Rectal smooth muscle tissue (tissue), 1 donor: ENCODE measurements at regions not wholly inside any gene's neighbourhood (a gene's known extent, or its start where the extent isn't known, plus 50 kb on each side); places are given as distances from the start of the nearest gene placed in this dataset.

Experiments used
- H3K27ac ChIP-seq: one replicate; pipeline ENCODE4 v1.7.0; 2013; ENCODE audit warnings: low read depth, low read length, inconsistent platforms
- H3K27me3 ChIP-seq: one replicate; pipeline ENCODE4 v1.7.0; 2013; ENCODE audit warnings: low read length; ENCODE audit not compliant: control insufficient read depth, insufficient read depth
- H3K36me3 ChIP-seq: one replicate; pipeline ENCODE4 v1.7.0; 2013; ENCODE audit warnings: low read length; ENCODE audit not compliant: control insufficient read depth, insufficient read depth
- H3K4me1 ChIP-seq: one replicate; pipeline ENCODE4 v1.7.0; 2013; ENCODE audit warnings: low read length; ENCODE audit not compliant: control insufficient read depth, insufficient read depth
- H3K4me3 ChIP-seq: one replicate; pipeline ENCODE4 v1.7.0; 2013; ENCODE audit warnings: low read length
- H3K9ac ChIP-seq: one replicate; pipeline ENCODE4 v1.7.0; 2013; ENCODE audit warnings: low read length

- Histone ChIP-seq H3K4me1 (no peaks in the 10 kb centered on the region), H3K36me3 (no peaks in the 10 kb centered on the region), H3K27me3 (no peaks in the 10 kb centered on the region), H3K9ac (no peak overlapping the region), H3K27ac (no peak overlapping the region), H3K4me3 (no peak overlapping the region)
Measured at GRCh38 chr3:182375916-182376315, 417.4 kb upstream of the ATP11B start.

GRCh38 chr3:182382112-182382857 is 411.0 kb upstream of the ATP11B start:
- no peak overlapping the region for H3K9ac ChIP-seq
- no peak overlapping the region for H3K4me3 ChIP-seq
- H3K36me3 ChIP-seq, result no peaks in the 10 kb centered on the region
- H3K27me3 ChIP-seq, result no peaks in the 10 kb centered on the region
- no peaks in the 10 kb centered on the region for H3K4me1 ChIP-seq
- H3K27ac ChIP-seq, result no peak overlapping the region

GRCh38 chr3:182384221-182384620 is 409.1 kb upstream of the ATP11B start:
- H3K27ac ChIP-seq, result no peak overlapping the region
- H3K9ac ChIP-seq, result no peak overlapping the region
- H3K4me3 ChIP-seq, result no peak overlapping the region
- no peaks in the 10 kb centered on the region for H3K36me3 ChIP-seq
- no peaks in the 10 kb centered on the region for H3K27me3 ChIP-seq
- no peaks in the 10 kb centered on the region for H3K4me1 ChIP-seq

- Histone ChIP-seq H3K36me3 (no peaks in the 10 kb centered on the region), H3K4me3 (no peak overlapping the region), H3K27me3 (no peaks in the 10 kb centered on the region), H3K27ac (no peak overlapping the region), H3K9ac (no peak overlapping the region), H3K4me1 (no peaks in the 10 kb centered on the region)
Measured at GRCh38 chr3:182385356-182385755, 407.9 kb upstream of the ATP11B start.

- H3K4me3 ChIP-seq, result no peak overlapping the region
- no peaks in the 10 kb centered on the region for H3K4me1 ChIP-seq
- no peaks in the 10 kb centered on the region for H3K36me3 ChIP-seq
- H3K9ac ChIP-seq, result no peak overlapping the region
- H3K27me3 ChIP-seq, result no peaks in the 10 kb centered on the region
- H3K27ac ChIP-seq, result no peak overlapping the region
Measured at GRCh38 chr3:182388506-182388905, 404.8 kb upstream of the ATP11B start.

GRCh38 chr3:182389071-182389815 is 404.1 kb upstream of the ATP11B start:
- H3K4me3 ChIP-seq, result no peak overlapping the region
- no peak overlapping the region for H3K9ac ChIP-seq
- no peak overlapping the region for H3K27ac ChIP-seq
- no peaks in the 10 kb centered on the region for H3K36me3 ChIP-seq
- no peaks in the 10 kb centered on the region for H3K27me3 ChIP-seq
- no peaks in the 10 kb centered on the region for H3K4me1 ChIP-seq

GRCh38 chr3:182390421-182390820 is 402.9 kb upstream of the ATP11B start:
- no peaks in the 10 kb centered on the region for H3K27me3 ChIP-seq
- H3K4me3 ChIP-seq, result no peak overlapping the region
- H3K36me3 ChIP-seq, result no peaks in the 10 kb centered on the region
- no peak overlapping the region for H3K9ac ChIP-seq
- H3K27ac ChIP-seq, result no peak overlapping the region
- no peaks in the 10 kb centered on the region for H3K4me1 ChIP-seq

- Histone ChIP-seq H3K27ac (no peak overlapping the region), H3K36me3 (no peaks in the 10 kb centered on the region)
Measured at GRCh38 chr3:182392182-182392937, 400.9 kb upstream of the ATP11B start.

GRCh38 chr3:182393151-182393550 is 400.2 kb upstream of the ATP11B start:
- H3K4me1 ChIP-seq, result no peaks in the 10 kb centered on the region
- no peaks in the 10 kb centered on the region for H3K36me3 ChIP-seq
- no peaks in the 10 kb centered on the region for H3K27me3 ChIP-seq
- no peak overlapping the region for H3K9ac ChIP-seq
- H3K27ac ChIP-seq, result no peak overlapping the region
- H3K4me3 ChIP-seq, result no peak overlapping the region

More at GRCh38 chr3:182392182-182392937, 400.9 kb upstream of the ATP11B start:
- Histone ChIP-seq H3K4me3 (no peak overlapping the region), H3K4me1 (no peaks in the 10 kb centered on the region), H3K27me3 (no peaks in the 10 kb centered on the region), H3K9ac (no peak overlapping the region)

- no peak overlapping the region for H3K9ac ChIP-seq
- no peaks in the 10 kb centered on the region for H3K36me3 ChIP-seq
- no peaks in the 10 kb centered on the region for H3K4me1 ChIP-seq
- no peaks in the 10 kb centered on the region for H3K27me3 ChIP-seq
- H3K27ac ChIP-seq, result no peak overlapping the region
- no peak overlapping the region for H3K4me3 ChIP-seq
Measured at GRCh38 chr3:182393830-182394367, 399.4 kb upstream of the ATP11B start.

- no peak overlapping the region for H3K9ac ChIP-seq
- no peak overlapping the region for H3K4me3 ChIP-seq
- H3K4me1 ChIP-seq, result no peaks in the 10 kb centered on the region
- H3K27me3 ChIP-seq, result no peaks in the 10 kb centered on the region
- H3K27ac ChIP-seq, result no peak overlapping the region
- no peaks in the 10 kb centered on the region for H3K36me3 ChIP-seq
Measured at GRCh38 chr3:182397164-182397563, 396.1 kb upstream of the ATP11B start.

GRCh38 chr3:182399978-182400737 is 393.1 kb upstream of the ATP11B start:
- Histone ChIP-seq H3K9ac (no peak overlapping the region), H3K4me3 (no peak overlapping the region), H3K36me3 (no peaks in the 10 kb centered on the region)

More at GRCh38 chr3:182399978-182400737, 393.1 kb upstream of the ATP11B start:
- no peaks in the 10 kb centered on the region for H3K4me1 ChIP-seq
- no peak overlapping the region for H3K27ac ChIP-seq
- H3K27me3 ChIP-seq, result no peaks in the 10 kb centered on the region
